GM18526 (cell line): ENCODE measurements at regions not wholly inside any gene's neighbourhood (a gene's known extent, or its start where the extent isn't known, plus 50 kb on each side); places are given as distances from the start of the nearest gene placed in this dataset.

Experiments
- POLR2A ChIP-seq: IDR thresholded peaks from 3 replicates; pipeline ENCODE4 v1.6.1; 2011; ENCODE audit not compliant: insufficient read length; ENCODE audit errors: extremely low read depth

DNA sequence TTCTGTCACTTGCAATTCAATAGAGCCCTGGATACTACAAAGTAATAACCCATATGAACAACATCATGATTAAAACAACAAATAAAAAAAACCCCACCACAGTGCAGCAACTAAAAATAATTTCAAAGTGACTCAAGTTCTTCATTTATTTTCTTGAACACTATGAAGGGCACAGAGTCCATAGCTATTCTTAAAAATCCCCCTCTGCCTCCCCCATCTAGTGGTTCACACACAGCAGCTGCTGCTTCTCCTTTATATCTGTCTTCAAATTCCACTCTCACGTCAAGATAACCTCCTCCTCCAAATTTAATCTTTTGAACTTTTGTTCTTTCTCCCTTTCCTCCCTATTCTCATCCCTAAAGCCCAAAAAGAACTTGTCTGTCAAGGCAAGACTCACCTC is 591.3 kb downstream of the ZEB2 start:
- TF ChIP-seq POLR2A: no peak

DNA sequence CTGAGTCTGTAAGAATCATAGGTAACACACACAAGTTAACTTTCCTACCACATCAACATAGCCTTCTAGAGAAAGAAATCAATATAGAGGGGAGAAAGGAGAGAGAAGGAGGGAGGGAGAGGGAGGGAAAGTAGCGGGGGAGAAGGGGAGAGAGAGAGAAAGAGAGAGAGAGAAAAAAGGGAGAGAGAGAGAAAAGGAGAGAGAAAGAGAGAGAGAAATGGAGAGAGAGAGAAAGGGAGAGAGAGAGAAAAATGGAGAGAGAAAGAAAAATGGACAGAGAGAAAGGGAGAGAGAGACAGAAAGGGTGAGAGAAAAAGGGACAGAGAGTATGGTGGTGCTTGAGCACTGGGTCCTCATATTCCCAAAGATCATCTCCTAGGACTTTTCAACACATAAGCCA is 591.7 kb downstream of the ZEB2 start:
- no peak for TF ChIP-seq POLR2A

DNA sequence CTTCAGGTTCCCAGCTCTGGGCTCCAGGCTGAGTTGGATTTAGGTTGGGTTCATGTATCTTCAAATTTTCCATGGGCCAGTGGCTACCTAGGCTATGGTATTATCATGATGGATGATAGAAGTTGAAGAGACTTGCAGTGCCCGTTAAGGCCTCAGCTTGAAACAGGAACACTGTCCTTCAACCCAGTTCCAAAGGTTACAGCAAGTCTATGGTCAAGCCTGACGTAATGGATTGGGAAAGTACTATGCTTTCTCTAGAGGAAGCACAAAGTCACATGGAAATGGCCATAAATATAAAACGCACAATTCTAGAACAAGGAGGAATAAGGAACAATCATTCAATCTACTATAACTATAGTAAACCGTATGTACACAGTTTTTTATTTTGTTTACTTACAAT is 593.2 kb downstream of the ZEB2 start:
- TF ChIP-seq POLR2A: no peak

DNA sequence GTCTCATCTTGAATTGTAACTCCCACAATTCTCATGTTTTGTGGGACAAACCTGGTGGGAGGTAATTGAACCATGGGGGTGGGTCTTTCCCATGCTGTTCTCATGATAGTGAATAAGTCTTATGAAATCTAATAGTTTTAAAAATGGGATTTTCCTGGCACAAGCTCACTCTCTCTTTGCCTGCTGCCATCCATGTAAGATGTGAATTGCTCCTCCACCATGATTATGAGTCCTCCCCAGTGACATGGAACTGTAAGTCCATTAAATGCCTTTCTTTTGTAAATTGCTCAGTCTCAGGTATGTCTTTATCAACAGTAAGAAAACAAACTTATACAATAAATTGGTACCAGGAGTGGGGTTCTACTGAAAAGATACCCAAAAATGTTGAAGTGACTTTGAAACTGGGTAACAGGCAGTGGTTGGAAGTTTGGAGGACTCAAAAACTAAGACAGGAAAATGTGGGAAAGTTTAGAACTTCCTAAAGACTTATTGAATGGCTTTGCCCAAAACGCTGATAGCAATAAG is 601.4 kb downstream of the ZEB2 start:
- no peak for TF ChIP-seq POLR2A

DNA sequence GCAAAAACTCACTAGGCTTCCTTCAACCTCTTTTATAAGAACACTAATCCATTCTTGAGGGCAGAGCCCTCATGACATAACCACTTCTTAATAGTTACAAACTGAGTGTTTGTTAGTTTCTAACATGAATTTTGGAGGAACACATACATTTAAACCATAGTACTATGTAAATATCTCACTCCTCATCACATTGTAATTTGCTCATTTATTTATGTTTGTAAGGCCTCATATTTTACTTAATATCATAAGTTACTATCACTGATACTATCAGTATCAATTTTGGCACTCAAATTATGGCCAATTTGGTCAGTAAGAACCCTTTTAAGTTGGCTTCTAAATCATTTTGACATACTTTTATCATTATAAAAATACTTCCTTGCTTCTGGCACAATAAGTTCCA is 603.1 kb downstream of the ZEB2 start:
- TF ChIP-seq POLR2A: no peak

DNA sequence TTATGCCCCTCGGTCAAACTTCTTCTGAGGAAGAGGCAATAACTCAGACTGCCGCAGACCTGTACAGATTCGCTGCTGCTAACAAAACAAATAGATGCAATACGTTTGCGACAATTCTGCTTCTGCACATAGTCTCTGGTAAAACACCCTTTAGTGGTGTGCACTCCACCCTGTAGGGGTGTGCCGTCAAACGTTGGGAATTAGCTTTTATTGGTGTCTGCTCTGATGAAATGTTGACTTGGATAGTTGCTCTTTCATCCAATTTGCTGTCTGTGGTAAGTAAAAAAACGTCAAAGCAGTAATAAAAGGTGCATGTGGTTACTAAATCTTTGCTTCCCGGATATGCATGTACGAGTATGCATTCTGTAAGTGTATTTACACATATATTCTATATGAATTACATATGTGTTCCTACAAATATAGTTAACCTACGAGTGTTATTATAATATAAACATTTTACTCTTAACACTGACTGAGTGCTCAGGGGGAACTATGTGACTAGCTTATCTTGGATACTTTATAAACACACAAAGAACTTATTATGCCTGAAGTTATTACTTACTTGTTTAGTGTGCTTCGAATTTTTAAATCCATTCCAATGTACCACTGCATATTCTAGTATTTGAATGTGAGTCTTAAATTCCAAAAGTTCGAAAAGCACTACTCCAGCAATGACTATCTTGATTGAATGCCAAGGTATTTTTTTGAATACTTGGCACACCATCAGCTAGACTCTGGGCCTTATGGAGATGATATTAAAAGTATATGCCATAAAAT is 610.2 kb downstream of the ZEB2 start:
- no peak for TF ChIP-seq POLR2A

DNA sequence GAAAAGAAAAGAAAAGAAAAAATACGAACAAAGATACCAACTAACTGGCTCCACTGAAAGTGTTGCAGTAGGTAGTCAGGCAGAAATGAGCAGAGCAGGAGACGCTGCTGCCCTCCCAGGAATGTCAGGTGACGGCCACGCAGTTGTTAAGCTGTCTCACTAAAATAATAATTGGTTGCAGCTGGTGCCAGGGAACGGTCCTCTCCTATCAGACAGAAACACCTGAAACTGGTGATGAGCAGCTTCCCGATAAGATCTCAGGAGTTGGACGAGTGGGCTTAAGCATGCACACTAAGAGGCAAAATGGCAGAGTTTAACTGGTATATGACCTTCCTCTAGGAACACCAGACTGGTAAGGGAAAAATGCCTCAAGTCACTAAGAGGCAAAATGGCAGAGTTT is 611.1 kb downstream of the ZEB2 start:
- TF ChIP-seq POLR2A: no peak

DNA sequence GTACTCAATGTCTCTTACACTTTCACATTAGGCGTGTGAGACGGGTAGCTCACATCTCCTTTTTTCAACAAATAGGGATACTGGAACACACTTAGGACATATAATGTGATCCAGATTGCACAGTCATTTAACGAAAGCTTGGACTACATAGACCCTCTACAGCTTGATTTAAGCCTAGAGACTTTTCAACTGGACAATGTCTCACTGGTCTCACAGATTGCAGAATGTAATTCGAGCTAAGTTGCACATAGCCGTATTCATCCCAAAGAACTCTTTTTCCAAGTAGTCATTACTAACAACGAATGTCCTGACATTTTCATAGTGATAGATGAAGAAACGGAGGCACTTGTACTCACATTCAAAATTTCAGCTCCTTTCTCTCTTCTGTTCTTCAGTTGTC is 612.1 kb downstream of the ZEB2 start:
- TF ChIP-seq POLR2A: no peak

DNA sequence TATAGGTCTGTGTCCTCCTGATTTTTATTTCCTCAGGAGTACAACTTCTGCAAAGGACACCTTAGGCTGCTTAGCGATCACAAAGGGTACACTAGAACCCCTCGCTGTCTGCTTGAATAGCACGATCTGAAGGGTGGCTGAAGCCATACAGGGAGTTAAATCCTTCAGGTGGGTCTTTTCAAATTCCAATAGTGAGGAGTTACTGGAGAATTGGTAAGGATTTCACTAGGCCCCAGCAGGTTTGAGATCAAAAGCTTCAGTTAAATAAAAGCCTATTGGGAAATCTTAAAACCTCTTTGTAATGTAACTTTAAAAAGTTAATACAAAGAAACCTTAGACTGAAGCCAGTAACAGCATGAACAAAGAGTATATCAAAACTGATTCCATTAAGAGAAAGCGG is 613.1 kb downstream of the ZEB2 start:
- TF ChIP-seq POLR2A: no peak

DNA sequence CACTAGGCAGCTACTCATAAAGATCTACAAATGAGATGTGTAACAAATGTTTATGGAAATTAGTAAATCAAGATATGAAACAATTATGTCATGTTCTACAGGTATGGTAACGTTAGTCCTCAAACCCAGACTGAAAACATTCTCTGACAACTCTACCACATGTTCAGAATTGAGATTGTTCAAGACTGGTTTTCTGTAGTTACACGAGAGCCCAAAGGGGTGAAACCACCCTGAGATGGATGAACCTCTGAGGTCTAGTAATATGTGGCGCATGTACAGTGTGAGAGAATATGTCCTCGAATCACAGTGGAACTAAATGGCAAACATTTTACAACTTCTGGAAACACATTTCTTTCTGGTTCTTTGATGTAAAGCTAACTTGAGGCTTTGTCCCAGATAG is 614.3 kb downstream of the ZEB2 start:
- no peak for TF ChIP-seq POLR2A

DNA sequence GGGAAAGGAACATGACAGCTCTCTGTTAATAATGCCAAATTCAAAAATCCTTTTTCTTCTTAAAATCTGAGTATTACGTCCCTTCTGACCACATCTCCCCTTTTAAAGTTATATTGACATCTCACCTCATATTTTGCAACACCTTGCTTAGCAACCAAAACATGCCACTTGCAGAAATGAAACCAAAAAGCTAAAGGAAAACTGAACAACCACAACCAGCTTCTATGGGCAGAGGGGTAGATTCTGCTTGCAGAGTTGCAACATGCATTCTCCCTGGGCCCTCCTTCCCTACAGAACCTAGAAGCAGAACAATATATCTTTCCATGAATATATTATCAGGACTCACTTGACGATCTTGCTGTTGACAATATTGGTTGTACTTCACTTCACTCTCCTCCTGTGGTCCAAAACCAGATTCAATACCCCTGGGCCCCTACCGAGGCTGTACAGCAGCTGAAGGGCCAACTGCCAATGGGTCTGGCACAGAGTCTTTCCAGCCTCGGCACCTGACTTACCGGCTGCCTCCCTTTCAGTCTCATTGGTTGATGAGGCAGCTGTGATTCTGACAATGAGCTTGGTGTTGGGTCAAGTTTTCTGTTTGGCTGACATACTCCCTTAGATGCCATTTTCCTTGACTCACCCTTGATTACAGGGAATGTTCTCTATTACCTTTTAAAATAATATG is 616.6 kb downstream of the ZEB2 start:
- no peak for TF ChIP-seq POLR2A

DNA sequence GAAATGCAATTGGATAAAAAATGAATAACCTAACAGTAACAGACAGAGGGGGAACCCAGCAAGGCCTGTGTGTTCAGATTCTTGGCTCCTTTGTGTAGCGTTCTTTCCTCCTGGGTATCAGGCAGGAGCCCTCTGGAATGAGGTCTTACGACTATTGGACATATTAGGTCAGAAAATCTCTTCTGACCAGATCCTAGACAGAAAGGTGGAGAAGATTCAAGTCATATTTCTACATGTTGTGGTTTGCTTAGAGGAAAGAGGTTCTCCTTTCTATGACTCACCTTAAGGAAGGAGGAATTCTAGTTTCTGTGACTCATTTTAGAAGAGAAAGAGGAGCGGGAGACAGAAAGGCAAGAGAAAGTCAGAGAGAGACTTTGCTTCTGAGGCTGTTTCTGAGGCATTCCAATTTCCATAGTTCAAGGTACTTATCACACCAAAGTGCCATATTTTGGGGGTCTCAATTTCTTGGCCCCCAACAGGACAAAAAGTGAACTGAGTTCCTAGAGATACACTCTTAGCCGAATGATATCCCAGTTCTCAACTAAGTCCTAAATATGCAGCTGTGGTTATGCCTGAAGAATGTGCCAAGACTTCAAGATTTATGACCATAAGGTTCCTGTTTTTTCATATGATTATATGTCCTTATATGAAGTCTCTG is 618.6 kb downstream of the ZEB2 start:
- no peak for TF ChIP-seq POLR2A

DNA sequence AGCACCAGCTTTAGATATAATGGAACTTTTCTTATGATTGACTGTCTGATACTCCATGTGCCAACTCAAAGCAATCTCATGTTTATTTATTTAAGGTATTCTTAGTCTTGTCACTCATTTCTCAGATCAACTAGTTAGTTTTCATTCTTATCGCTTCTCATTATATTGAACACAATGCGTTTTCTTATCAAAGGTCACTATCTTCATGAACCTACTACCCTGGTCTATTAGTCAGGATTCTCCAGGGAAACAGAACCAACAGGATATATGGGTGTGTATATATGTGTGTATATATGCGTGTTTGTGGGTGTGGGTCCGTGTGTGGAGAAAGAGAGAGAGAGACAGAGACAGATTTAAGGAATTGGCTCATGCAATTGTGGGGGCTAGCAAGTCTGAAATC is 619.9 kb downstream of the ZEB2 start:
- no peak for TF ChIP-seq POLR2A

DNA sequence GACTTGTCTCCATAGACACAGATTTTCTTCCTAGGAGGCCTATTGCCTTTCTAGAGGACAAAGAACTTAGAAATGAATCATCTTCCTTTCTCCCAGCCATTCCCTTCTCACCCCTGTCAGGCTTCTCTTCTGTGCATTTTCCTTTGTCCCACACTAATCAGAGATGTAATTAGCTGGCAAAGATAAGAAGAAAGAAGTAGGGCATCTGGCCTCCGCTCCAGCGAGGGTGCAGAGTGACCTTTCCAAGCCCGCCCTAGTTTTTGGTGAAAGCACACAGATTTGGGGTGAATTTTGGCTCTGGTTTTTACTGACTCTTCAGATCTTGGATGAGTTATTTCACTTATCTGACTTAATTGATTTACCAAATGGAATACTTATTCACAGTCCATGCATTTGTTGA is 626.5 kb downstream of the ZEB2 start:
- no peak for TF ChIP-seq POLR2A

DNA sequence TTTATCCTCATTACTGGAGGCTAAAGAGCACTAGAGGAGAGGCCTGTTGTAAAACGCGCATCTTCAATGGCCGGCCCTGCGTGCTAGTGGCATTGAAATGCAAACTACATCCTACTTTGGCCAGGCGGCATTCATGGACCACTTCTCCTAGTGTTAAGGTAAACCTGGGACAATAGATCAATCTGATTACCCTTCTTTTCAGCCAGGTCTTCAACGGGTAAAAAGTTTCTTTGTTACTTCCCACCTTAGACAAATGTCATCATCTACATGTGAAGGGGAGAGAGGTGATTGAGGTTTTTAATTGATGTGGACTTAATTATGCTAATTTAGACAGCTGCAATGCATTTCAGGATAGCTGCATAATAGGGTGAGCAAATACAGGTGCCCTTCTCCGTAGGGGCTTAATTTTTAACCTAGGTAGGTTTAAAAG is 628.0 kb downstream of the ZEB2 start:
- no peak for TF ChIP-seq POLR2A

DNA sequence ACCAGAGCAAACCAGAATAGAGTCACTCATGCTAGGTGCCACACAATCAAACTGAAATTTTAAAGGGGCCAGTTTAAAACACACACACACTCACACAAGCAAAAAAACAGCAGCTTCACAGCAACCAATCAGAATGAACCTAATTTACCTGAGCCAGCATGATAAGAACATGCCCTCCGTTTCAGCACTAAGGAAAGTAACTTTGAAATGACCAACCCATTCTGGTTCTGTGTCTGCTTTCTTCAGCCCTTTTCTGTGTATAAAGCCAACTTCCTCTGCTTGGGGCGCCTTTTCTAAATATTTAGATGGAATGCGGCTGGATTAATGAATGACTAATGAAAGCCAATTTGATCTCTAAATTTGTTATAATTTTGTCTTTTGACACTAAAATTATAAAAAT is 629.1 kb downstream of the ZEB2 start:
- TF ChIP-seq POLR2A: no peak
